Neural progenitor cell (in vitro differentiated cells): ENCODE measurements at regions not wholly inside any gene's neighbourhood (a gene's known extent, or its start where the extent isn't known, plus 50 kb on each side); places are given as distances from the start of the nearest gene placed in this dataset.

Experiments used
- DNase-seq: peaks from one replicate; pipeline ENCODE4 v3.0.0-alpha.2; 2016; ENCODE audit warnings: low spot score
- H2AFZ ChIP-seq: fragments of 200-600 bp; sonication (generic); replicated peaks from 2 replicates; pipeline ENCODE4 v1.6.1; 2016; ENCODE audit warnings: antibody characterized with exemption
- H3F3A ChIP-seq: fragments of 200-600 bp; sonication (generic); 2 replicates; pipeline ENCODE4 v1.6.1; 2016; ENCODE audit warnings: antibody characterized with exemption, low read depth
- H3K27ac ChIP-seq: fragments of 200-600 bp; sonication (generic); 2 replicates; pipeline ENCODE4 v1.5.1; 2016; ENCODE audit warnings: mild to moderate bottlenecking
- H3K27me3 ChIP-seq: fragments of 200-600 bp; sonication (generic); 2 replicates; pipeline ENCODE4 v1.6.1; 2016; ENCODE audit warnings: mild to moderate bottlenecking, moderate library complexity
- H3K36me3 ChIP-seq: fragments of 200-600 bp; sonication (generic); 2 replicates; pipeline ENCODE4 v1.5.1; 2016
- H3K4me1 ChIP-seq: fragments of 200-600 bp; sonication (generic); 2 replicates; pipeline ENCODE4 v1.6.1; 2016; ENCODE audit warnings: mixed run types
- H3K4me2 ChIP-seq: fragments of 200-600 bp; sonication (generic); 2 replicates; pipeline ENCODE4 v1.6.1; 2016
- H3K4me3 ChIP-seq: fragments of 200-600 bp; sonication (generic); 2 replicates; pipeline ENCODE4 v1.5.1; 2016
- H3K79me2 ChIP-seq: fragments of 200-600 bp; sonication (generic); 2 replicates; pipeline ENCODE4 v1.6.1; 2016; ENCODE audit warnings: low read depth
- H3K9ac ChIP-seq: fragments of 200-600 bp; sonication (generic); 2 replicates; pipeline ENCODE4 v1.6.1; 2016
- H3K9me3 ChIP-seq: fragments of 200-600 bp; sonication (generic); 2 replicates; pipeline ENCODE4 v1.5.1; 2016; ENCODE audit warnings: low read depth
- H4K20me1 ChIP-seq: fragments of 200-600 bp; sonication (generic); 2 replicates; pipeline ENCODE4 v1.6.1; 2016; ENCODE audit warnings: low read depth
- H3K27ac Mint-ChIP-seq: 3 replicates; pipeline ENCODE4 v1.8.0; 2021; ENCODE audit warnings: mixed read lengths
- H3K27me3 Mint-ChIP-seq: 2 replicates; pipeline ENCODE4 v1.8.0; 2022; ENCODE audit warnings: low read depth, mild to moderate bottlenecking, inconsistent platforms, moderate library complexity, mixed read lengths; ENCODE audit not compliant: insufficient read depth
- H3K36me3 Mint-ChIP-seq: 3 replicates; pipeline ENCODE4 v1.8.0; 2021; ENCODE audit warnings: mixed read lengths
- H3K4me1 Mint-ChIP-seq: 3 replicates; pipeline ENCODE4 v1.8.0; 2021; ENCODE audit warnings: mixed read lengths
- H3K4me3 Mint-ChIP-seq: 3 replicates; pipeline ENCODE4 v1.8.0; 2021; ENCODE audit warnings: mild to moderate bottlenecking, moderate library complexity, mixed read lengths
- H3K9me3 Mint-ChIP-seq: 3 replicates; pipeline ENCODE4 v1.8.0; 2020; ENCODE audit warnings: mixed read lengths
- CTCF ChIP-seq: fragments of 200-600 bp; sonication (generic); IDR thresholded peaks from 2 replicates; pipeline ENCODE4 v1.5.1; 2017; ENCODE audit warnings: antibody characterized with exemption, mild to moderate bottlenecking
- EZH2 ChIP-seq: fragments of 200-600 bp; sonication (generic); IDR thresholded peaks from 2 replicates; pipeline ENCODE4 v1.6.1; 2017; ENCODE audit warnings: antibody characterized with exemption, mild to moderate bottlenecking, moderate library complexity
- EZH2phosphoT487 ChIP-seq: fragments of 200-600 bp; sonication (generic); IDR thresholded peaks from 2 replicates; pipeline ENCODE4 v1.6.1; 2017; ENCODE audit warnings: antibody characterized with exemption

- H3K9me3 Mint-ChIP-seq = no peaks in the 10 kb centered on the region
- no peaks in the 10 kb centered on the region for H3K27me3 Mint-ChIP-seq
- H3K4me2 ChIP-seq = peak overlapping the region; percentile 45
- no peak overlapping the region for H3K4me3 Mint-ChIP-seq
- DNase-seq = peak; percentile 58
- no peak overlapping the region for H3K4me3 ChIP-seq
- no peaks in the 10 kb centered on the region for H3K36me3 Mint-ChIP-seq
- peak overlapping the region; percentile 36 for H3K27ac ChIP-seq
- H3K4me1 Mint-ChIP-seq = peaks cover 22% of the 10 kb centered on the region
- H3K27ac Mint-ChIP-seq = no peak overlapping the region
- no peaks in the 10 kb centered on the region for H3K27me3 ChIP-seq
- no peaks in the 10 kb centered on the region for H3K79me2 ChIP-seq
- no peaks in the 10 kb centered on the region for H3K9me3 ChIP-seq
- H4K20me1 ChIP-seq = no peaks in the 10 kb centered on the region
- H3K9ac ChIP-seq = no peak overlapping the region
- peaks cover 37% of the 10 kb centered on the region for H3K4me1 ChIP-seq
- no peaks in the 10 kb centered on the region for H3K36me3 ChIP-seq
- H2AFZ ChIP-seq = no peak overlapping the region
- TF ChIP-seq EZH2phosphoT487 = no peak
- H3F3A ChIP-seq = no peaks in the 10 kb centered on the region
Observed at GRCh38 chr3:144549166-144549565, 577.5 kb downstream of the DIPK2A start.

- peaks cover 30% of the 10 kb centered on the region for H3K4me1 Mint-ChIP-seq
Observed at GRCh38 chr3:144552346-144553057, 580.9 kb downstream of the DIPK2A start.

GRCh38 chr3:144553301-144553700 lies 581.7 kb downstream of the DIPK2A start:
- Histone ChIP-seq H3K9me3 (no peaks in the 10 kb centered on the region), H3K27ac (no peak overlapping the region), H3K9ac (no peak overlapping the region), H3K36me3 (no peaks in the 10 kb centered on the region), H3K4me1 (peaks cover 35% of the 10 kb centered on the region), H3K79me2 (no peaks in the 10 kb centered on the region), H3K4me3 (no peak overlapping the region), H3K27me3 (no peaks in the 10 kb centered on the region), H2AFZ (no peak overlapping the region), H3F3A (no peaks in the 10 kb centered on the region), H3K4me2 (no peak overlapping the region), H4K20me1 (no peaks in the 10 kb centered on the region)
- peaks cover 28% of the 10 kb centered on the region for H3K4me1 Mint-ChIP-seq
- TF ChIP-seq EZH2phosphoT487 (no peak), EZH2 (no peak), CTCF (no peak)
- H3K9me3 Mint-ChIP-seq = no peaks in the 10 kb centered on the region
- H3K27ac Mint-ChIP-seq = no peak overlapping the region
- H3K36me3 Mint-ChIP-seq = no peaks in the 10 kb centered on the region
- no peak overlapping the region for H3K4me3 Mint-ChIP-seq
- H3K27me3 Mint-ChIP-seq = no peaks in the 10 kb centered on the region
- DNase-seq = peak; percentile 27

More at GRCh38 chr3:144552346-144553057, 580.9 kb downstream of the DIPK2A start:
- Histone ChIP-seq H3K9me3 (no peaks in the 10 kb centered on the region), H3K27me3 (no peaks in the 10 kb centered on the region), H2AFZ (no peak overlapping the region), H4K20me1 (no peaks in the 10 kb centered on the region), H3K4me2 (no peak overlapping the region), H3K36me3 (no peaks in the 10 kb centered on the region), H3F3A (no peaks in the 10 kb centered on the region), H3K4me1 (peaks cover 38% of the 10 kb centered on the region), H3K27ac (no peak overlapping the region), H3K79me2 (no peaks in the 10 kb centered on the region), H3K9ac (no peak overlapping the region), H3K4me3 (no peak overlapping the region)
- no peak overlapping the region for H3K4me3 Mint-ChIP-seq
- no peaks in the 10 kb centered on the region for H3K36me3 Mint-ChIP-seq
- no peak for TF ChIP-seq EZH2phosphoT487
- no peak for TF ChIP-seq CTCF
- no peak for TF ChIP-seq EZH2
- no peaks in the 10 kb centered on the region for H3K9me3 Mint-ChIP-seq
- no peaks in the 10 kb centered on the region for H3K27me3 Mint-ChIP-seq
- DNase-seq = no peak
- H3K27ac Mint-ChIP-seq = no peak overlapping the region

- no peaks in the 10 kb centered on the region for H3K9me3 ChIP-seq
- H3K4me3 ChIP-seq = no peak overlapping the region
- DNase-seq = no peak
- no peak overlapping the region for H3K27ac Mint-ChIP-seq
- H3K4me1 ChIP-seq = peaks cover 20% of the 10 kb centered on the region
- no peaks in the 10 kb centered on the region for H4K20me1 ChIP-seq
- TF ChIP-seq EZH2phosphoT487 = no peak
- H3K27ac ChIP-seq = no peak overlapping the region
- H3K4me1 Mint-ChIP-seq = peaks cover 12% of the 10 kb centered on the region
- no peaks in the 10 kb centered on the region for H3F3A ChIP-seq
- H3K27me3 Mint-ChIP-seq = no peaks in the 10 kb centered on the region
- no peak overlapping the region for H2AFZ ChIP-seq
- H3K36me3 ChIP-seq = no peaks in the 10 kb centered on the region
- H3K4me2 ChIP-seq = no peak overlapping the region
- no peaks in the 10 kb centered on the region for H3K79me2 ChIP-seq
- no peak overlapping the region for H3K9ac ChIP-seq
- H3K9me3 Mint-ChIP-seq = no peaks in the 10 kb centered on the region
- H3K27me3 ChIP-seq = no peaks in the 10 kb centered on the region
- H3K4me3 Mint-ChIP-seq = no peak overlapping the region
- no peaks in the 10 kb centered on the region for H3K36me3 Mint-ChIP-seq
Observed at GRCh38 chr3:144554889-144555288, 583.3 kb downstream of the DIPK2A start.
